Hepatocyte (in vitro differentiated cells): ENCODE measurements at regions not wholly inside any gene's neighbourhood (a gene's known extent, or its start where the extent isn't known, plus 50 kb on each side); places are given as distances from the start of the nearest gene placed in this dataset.

Source experiments
- DNase-seq: peaks from one replicate; pipeline ENCODE4 v3.0.0-alpha.2; 2016; ENCODE audit warnings: low spot score
- H2AFZ ChIP-seq: fragments of 200-600 bp; sonication (generic); 2 replicates; pipeline ENCODE4 v1.6.0; 2016; ENCODE audit warnings: antibody characterized with exemption, mild to moderate bottlenecking
- H3K27ac ChIP-seq: fragments of 200-600 bp; sonication (generic); 2 replicates; pipeline ENCODE4 v1.5.1; 2016; ENCODE audit warnings: mild to moderate bottlenecking
- H3K27me3 ChIP-seq: fragments of 200-600 bp; sonication (generic); 2 replicates; pipeline ENCODE4 v1.6.1; 2016
- H3K36me3 ChIP-seq: fragments of 200-600 bp; sonication (generic); replicated peaks from 2 replicates; pipeline ENCODE4 v1.5.1; 2016; ENCODE audit warnings: low read depth; ENCODE audit not compliant: insufficient read depth
- H3K4me1 ChIP-seq: fragments of 200-600 bp; sonication (generic); 2 replicates; pipeline ENCODE4 v1.5.1; 2016; ENCODE audit warnings: mild to moderate bottlenecking, moderate library complexity; ENCODE audit not compliant: insufficient read depth
- H3K4me2 ChIP-seq: fragments of 200-600 bp; sonication (generic); 2 replicates; pipeline ENCODE4 v1.6.0; 2016
- H3K4me3 ChIP-seq: fragments of 200-600 bp; sonication (generic); 2 replicates; pipeline ENCODE4 v1.5.1; 2016; ENCODE audit warnings: mild to moderate bottlenecking
- H3K79me2 ChIP-seq: fragments of 200-600 bp; sonication (generic); 2 replicates; pipeline ENCODE4 v1.6.0; 2017; ENCODE audit warnings: mild to moderate bottlenecking
- H3K9me2 ChIP-seq: fragments of 200-600 bp; sonication (generic); replicated peaks from 2 replicates; pipeline ENCODE4 v1.6.0; 2017; ENCODE audit warnings: mild to moderate bottlenecking; ENCODE audit not compliant: insufficient read depth
- H3K9me3 ChIP-seq: fragments of 200-600 bp; sonication (generic); 2 replicates; pipeline ENCODE4 v1.5.1; 2016; ENCODE audit warnings: low read depth, mild to moderate bottlenecking
- H4K20me1 ChIP-seq: fragments of 200-600 bp; sonication (generic); 2 replicates; pipeline ENCODE4 v1.6.0; 2016; ENCODE audit warnings: mild to moderate bottlenecking; ENCODE audit not compliant: insufficient read depth, poor library complexity, severe bottlenecking
- EZH2 ChIP-seq: fragments of 200-600 bp; sonication (generic); IDR thresholded peaks from 2 replicates; pipeline ENCODE4 v1.6.1; 2016; ENCODE audit warnings: antibody characterized with exemption, mild to moderate bottlenecking, borderline replicate concordance
- EZH2phosphoT487 ChIP-seq: fragments of 200-600 bp; sonication (generic); IDR thresholded peaks from one replicate; pipeline ENCODE4 v1.6.1; 2018; ENCODE audit warnings: antibody characterized with exemption, mild to moderate bottlenecking, low read depth, moderate library complexity; ENCODE audit not compliant: unreplicated experiment, severe bottlenecking
- WGBS: methylation state at CpG from one replicate; pipeline ENCODE4 v1.1.6; 2016; ENCODE audit warnings: low lambda C conversion rate; ENCODE audit errors: missing lambda C conversion rate; 5-methylcytosine and 5-hydroxymethylcytosine counted together
- TF ChIP-seq, protein P1 (sequence below): fragments of 200-600 bp; sonication (generic); IDR thresholded peaks from 2 replicates; pipeline ENCODE4 v1.5.1; 2016; ENCODE audit warnings: antibody characterized with exemption, mild to moderate bottlenecking; ENCODE audit not compliant: poor library complexity

DNA sequence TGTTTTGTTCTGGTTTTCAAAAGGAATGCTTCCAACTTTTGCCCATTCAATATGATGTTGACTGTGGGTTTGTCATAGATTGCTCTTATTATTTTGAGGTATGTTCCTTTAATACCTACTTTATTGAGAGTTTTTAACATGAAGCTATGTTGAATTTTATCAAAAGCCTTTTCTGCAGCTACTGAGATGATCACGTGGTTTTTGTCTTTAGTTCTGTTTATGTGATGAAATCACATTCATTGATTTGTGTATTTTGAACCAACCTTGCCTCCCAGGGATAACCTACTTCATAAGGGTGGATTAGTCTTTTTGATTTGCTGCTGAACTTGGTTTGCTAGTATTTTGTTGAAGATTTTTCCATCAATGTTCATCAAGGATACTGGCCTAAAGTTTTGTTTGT, 92.7 kb upstream of the TCF21 start:
- Histone ChIP-seq H3K27me3 (no peaks in the 10 kb centered on the region), H3K79me2 (no peaks in the 10 kb centered on the region), H3K9me3 (no peaks in the 10 kb centered on the region), H3K27ac (no peak overlapping the region), H3K36me3 (no peaks in the 10 kb centered on the region), H3K4me3 (no peak overlapping the region), H3K4me1 (no peaks in the 10 kb centered on the region), H3K4me2 (no peak overlapping the region), H2AFZ (no peak overlapping the region), H4K20me1 (no peaks in the 10 kb centered on the region), H3K9me2 (no peaks in the 10 kb centered on the region)
- TF ChIP-seq, protein P1, sequence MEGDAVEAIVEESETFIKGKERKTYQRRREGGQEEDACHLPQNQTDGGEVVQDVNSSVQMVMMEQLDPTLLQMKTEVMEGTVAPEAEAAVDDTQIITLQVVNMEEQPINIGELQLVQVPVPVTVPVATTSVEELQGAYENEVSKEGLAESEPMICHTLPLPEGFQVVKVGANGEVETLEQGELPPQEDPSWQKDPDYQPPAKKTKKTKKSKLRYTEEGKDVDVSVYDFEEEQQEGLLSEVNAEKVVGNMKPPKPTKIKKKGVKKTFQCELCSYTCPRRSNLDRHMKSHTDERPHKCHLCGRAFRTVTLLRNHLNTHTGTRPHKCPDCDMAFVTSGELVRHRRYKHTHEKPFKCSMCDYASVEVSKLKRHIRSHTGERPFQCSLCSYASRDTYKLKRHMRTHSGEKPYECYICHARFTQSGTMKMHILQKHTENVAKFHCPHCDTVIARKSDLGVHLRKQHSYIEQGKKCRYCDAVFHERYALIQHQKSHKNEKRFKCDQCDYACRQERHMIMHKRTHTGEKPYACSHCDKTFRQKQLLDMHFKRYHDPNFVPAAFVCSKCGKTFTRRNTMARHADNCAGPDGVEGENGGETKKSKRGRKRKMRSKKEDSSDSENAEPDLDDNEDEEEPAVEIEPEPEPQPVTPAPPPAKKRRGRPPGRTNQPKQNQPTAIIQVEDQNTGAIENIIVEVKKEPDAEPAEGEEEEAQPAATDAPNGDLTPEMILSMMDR = no peak
- no peak for TF ChIP-seq EZH2phosphoT487
- TF ChIP-seq EZH2 = no peak
- DNase-seq = no peak
- 75% methylated on average over 1 of the region's 1 CpG for WGBS

- H3K4me1 ChIP-seq = no peaks in the 10 kb centered on the region
- no peaks in the 10 kb centered on the region for H3K36me3 ChIP-seq
- DNase-seq = no peak
- no peaks in the 10 kb centered on the region for H3K9me3 ChIP-seq
- H3K27ac ChIP-seq = no peak overlapping the region
- H3K79me2 ChIP-seq = no peaks in the 10 kb centered on the region
- 100% methylated on average over 1 of the region's 1 CpG for WGBS
- TF ChIP-seq, protein P1 = no peak
- TF ChIP-seq EZH2phosphoT487 = no peak
- no peak for TF ChIP-seq EZH2
- H3K4me2 ChIP-seq = no peak overlapping the region
- no peaks in the 10 kb centered on the region for H3K9me2 ChIP-seq
- no peak overlapping the region for H3K4me3 ChIP-seq
- H4K20me1 ChIP-seq = no peaks in the 10 kb centered on the region
- H2AFZ ChIP-seq = no peak overlapping the region
- H3K27me3 ChIP-seq = no peaks in the 10 kb centered on the region
These were observed 89.9 kb upstream of the TCF21 start for GRCh38 chr6:133799043-133799442.

DNA sequence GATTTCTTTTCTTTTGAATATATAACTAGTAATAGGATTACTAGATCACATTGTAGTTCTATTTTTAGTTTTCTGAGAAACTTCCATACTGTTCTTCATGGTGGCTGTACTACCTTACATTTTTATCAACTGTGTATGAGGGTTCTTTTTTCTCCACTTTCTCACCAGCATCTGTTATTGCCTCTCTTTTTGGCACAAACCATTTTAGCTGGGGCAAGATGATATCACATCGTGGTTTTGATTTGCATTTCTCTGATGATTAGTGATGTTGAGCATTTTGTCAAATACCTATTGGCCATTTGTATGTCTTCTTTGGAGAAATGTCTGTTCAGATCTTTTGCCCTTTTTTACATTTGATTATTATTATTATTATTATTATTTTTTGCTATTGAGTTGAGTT, 86.1 kb upstream of the TCF21 start:
- H3K4me3 ChIP-seq = no peak overlapping the region
- WGBS = 82% methylated on average over 1 of the region's 1 CpG

More for the DNA sequence above, 86.1 kb upstream of the TCF21 start:
- Histone ChIP-seq H3K36me3 (no peaks in the 10 kb centered on the region), H3K9me3 (no peaks in the 10 kb centered on the region), H3K79me2 (no peaks in the 10 kb centered on the region), H3K27ac (no peak overlapping the region), H2AFZ (no peak overlapping the region), H3K9me2 (no peaks in the 10 kb centered on the region), H3K4me1 (no peaks in the 10 kb centered on the region), H3K27me3 (no peaks in the 10 kb centered on the region), H3K4me2 (no peak overlapping the region), H4K20me1 (no peaks in the 10 kb centered on the region)
- no peak for DNase-seq
- TF ChIP-seq, protein P1 = no peak
- TF ChIP-seq EZH2 = no peak
- no peak for TF ChIP-seq EZH2phosphoT487
